ENCODE measurements at regions not wholly inside any gene's neighbourhood (a gene's known extent, or its start where the extent isn't known, plus 50 kb on each side); places are given as distances from the start of the nearest gene placed in this dataset.

DNA sequence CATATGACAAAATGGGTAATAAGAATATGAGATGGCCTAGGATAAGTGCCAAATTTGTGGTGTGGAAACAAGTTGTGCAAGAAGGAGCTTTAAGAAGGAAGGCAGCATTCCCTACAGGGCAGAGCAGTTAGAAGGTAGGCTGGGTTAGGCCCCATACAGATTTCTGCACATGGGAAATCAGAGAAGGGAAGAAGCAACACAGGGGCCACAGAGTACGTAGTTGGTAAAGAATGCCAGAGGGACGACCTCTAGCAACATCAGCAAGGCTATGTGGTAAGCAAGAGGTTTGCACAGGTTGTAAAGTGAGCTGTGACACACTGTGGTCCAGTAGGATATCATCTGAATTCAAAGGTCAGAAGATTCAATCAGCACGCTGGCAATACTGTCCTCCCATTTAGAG is 765.6 kb upstream of the B3GALT2 start:
- DNase-seq (no peak), ATAC-seq (peak; percentile 23)
- WGBS: 53% methylated on average over 3 of the region's 3 CpGs
- Histone ChIP-seq H3K27me3 (ENCODE audit: control insufficient read depth, insufficient read depth) (no peaks in the 10 kb centered on the region), H3K4me1 (ENCODE audit: control insufficient read depth, insufficient read depth, low read length) (no peaks in the 10 kb centered on the region), H3K9me3 (ENCODE audit: control insufficient read depth, low read length) (no peaks in the 10 kb centered on the region), H3K27ac (ENCODE audit: low read length) (peak overlapping the region; percentile 91), H3K4me3 (ENCODE audit: low read length) (no peak overlapping the region)
- intact Hi-C loops (cut with DNase I): loop anchor here in 1 of 4 donors (5.0 kb wide), 1 partner anchor 115 kb away; no protein-coding TSS in a partner anchor

DNA sequence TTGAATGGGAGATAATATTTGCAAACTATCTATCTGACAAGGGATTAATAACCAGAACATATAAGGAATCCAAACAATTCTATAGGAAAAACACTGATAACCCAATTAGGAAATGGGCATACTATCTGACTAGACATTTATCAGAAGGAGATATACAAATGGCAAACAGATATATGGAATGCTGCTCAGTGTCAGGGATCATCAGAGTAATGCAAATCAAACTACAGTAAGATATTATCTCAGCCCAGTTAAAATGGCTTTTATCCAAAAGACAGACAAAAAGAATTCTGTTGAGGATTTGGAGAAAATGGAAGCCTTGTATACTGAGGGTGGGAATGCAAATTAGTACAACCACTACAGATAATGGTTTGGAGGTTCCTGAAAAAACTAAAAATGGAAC is 758.0 kb upstream of the B3GALT2 start:
- Histone ChIP-seq H3K27ac (ENCODE audit: low read length) (no peak overlapping the region), H3K27me3 (ENCODE audit: control insufficient read depth, insufficient read depth) (no peaks in the 10 kb centered on the region), H3K4me1 (ENCODE audit: control insufficient read depth, insufficient read depth, low read length) (no peaks in the 10 kb centered on the region), H3K4me3 (ENCODE audit: low read length) (no peak overlapping the region), H3K9me3 (ENCODE audit: control insufficient read depth, low read length) (no peaks in the 10 kb centered on the region)
- no peak for DNase-seq
- ATAC-seq: no peak
- intact Hi-C loops (cut with DNase I): no loop called here

DNA sequence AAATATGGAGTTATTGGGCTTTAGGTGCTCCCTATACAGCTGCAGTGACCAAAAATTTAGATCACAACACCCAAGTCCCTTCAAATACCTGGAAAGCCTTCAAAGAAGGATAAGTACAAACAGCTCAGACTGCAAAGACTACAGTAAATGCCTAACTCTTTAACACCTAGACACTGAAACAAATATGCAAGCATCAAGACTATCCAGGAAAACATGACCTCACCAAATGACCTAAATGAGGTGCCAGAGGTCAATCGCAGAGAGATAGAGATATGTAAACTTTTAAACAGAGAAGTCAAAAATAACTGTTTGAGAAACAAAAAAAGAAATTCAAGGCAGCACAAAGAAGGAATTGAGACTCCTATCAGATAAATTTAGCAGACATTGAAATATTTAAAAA is 753.8 kb upstream of the B3GALT2 start:
- Histone ChIP-seq H3K27me3 (ENCODE audit: control insufficient read depth, insufficient read depth) (no peaks in the 10 kb centered on the region), H3K4me1 (ENCODE audit: control insufficient read depth, insufficient read depth, low read length) (no peaks in the 10 kb centered on the region), H3K27ac (ENCODE audit: low read length) (no peak overlapping the region), H3K4me3 (ENCODE audit: low read length) (no peak overlapping the region), H3K9me3 (ENCODE audit: control insufficient read depth, low read length) (no peaks in the 10 kb centered on the region)
- intact Hi-C loops (cut with DNase I): no loop called here
- ATAC-seq (no peak), DNase-seq (no peak)
- 83% methylated on average over 1 of the region's 1 CpG for WGBS

DNA sequence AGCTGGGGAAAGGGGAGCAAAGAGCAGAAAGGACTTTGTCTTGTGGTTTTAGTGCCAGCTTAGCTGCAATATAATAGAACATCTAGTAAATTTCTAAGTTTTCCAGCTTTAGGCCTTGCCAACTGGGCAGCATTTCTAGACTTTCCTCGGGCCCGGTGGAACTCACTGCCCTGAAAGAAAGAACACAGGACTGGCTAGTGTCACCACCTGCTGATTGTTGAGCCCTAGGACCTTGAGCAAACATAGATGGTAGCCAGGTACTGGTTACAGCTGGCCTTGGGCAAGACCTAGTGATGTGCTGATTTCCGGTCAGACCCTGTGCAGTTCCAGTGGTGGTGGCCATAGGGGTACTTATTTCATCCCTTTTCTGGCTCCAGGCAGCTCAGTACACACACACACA is 753.2 kb upstream of the B3GALT2 start:
- no peak overlapping the region for H3K4me3 ChIP-seq (ENCODE audit: low read length)
- WGBS: 96% methylated on average over 3 of the region's 3 CpGs
- no peak for DNase-seq
- ATAC-seq: no peak
- no peaks in the 10 kb centered on the region for H3K4me1 ChIP-seq (ENCODE audit: control insufficient read depth, insufficient read depth, low read length)
- intact Hi-C loops (cut with DNase I): loop anchor here in 1 of 4 donors (10.0 kb wide), 1 partner anchor 225 kb away; no protein-coding TSS in a partner anchor
- no peaks in the 10 kb centered on the region for H3K9me3 ChIP-seq (ENCODE audit: control insufficient read depth, low read length)
- no peak overlapping the region for H3K27ac ChIP-seq (ENCODE audit: low read length)
- H3K27me3 ChIP-seq (ENCODE audit: control insufficient read depth, insufficient read depth): no peaks in the 10 kb centered on the region

DNA sequence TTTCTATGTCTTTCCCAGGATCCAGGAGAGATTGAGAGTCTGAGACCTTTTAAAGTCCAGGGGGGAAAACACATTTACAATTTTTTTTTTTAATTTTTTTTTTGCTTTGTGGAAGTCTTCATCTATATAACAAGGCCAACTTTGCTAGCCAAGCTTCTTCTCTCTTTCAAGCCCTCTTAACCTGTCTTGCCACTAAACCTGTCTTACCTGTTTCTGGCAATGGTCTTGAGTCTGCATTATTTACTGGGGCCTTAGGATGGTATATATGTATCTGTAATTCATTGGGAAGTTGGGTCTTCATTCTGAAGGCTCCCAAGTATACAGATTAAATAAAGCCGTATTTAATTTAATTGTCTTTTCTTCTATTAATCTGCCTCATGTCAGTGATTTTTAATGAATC is 750.9 kb upstream of the B3GALT2 start:
- no peak for DNase-seq
- WGBS: 94% methylated on average over 1 of the region's 1 CpG
- no peak overlapping the region for H3K4me3 ChIP-seq (ENCODE audit: low read length)
- no peaks in the 10 kb centered on the region for H3K27me3 ChIP-seq (ENCODE audit: control insufficient read depth, insufficient read depth)
- no peaks in the 10 kb centered on the region for H3K9me3 ChIP-seq (ENCODE audit: control insufficient read depth, low read length)
- H3K4me1 ChIP-seq (ENCODE audit: control insufficient read depth, insufficient read depth, low read length): no peaks in the 10 kb centered on the region
- H3K27ac ChIP-seq (ENCODE audit: low read length): no peak overlapping the region
- intact Hi-C loops (cut with DNase I): loop anchor here in 1 of 4 donors (10.0 kb wide), 1 partner anchor 223 kb away; no protein-coding TSS in a partner anchor
- no peak for ATAC-seq

DNA sequence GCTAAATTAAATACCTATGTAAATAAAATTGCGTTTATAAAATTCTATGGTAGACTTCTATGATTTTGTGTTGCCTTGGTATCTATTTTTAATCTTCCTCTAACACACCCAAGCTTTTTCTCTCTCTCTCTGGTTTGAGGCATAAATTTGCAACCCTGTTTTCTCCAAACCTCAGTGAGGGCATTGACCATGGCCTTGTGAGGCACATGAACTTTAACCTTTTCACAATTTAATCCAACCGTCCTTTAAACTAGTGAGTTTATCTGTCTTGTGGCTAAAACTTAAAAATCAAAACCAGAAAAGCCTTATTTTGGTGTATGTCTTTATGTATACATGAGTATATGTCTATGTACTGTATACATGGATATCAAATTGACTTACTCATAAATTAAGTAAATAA is 746.6 kb upstream of the B3GALT2 start:
- H3K4me3 ChIP-seq (ENCODE audit: low read length): no peak overlapping the region
- intact Hi-C loops (cut with DNase I): loop anchor here in 1 of 4 donors (10.0 kb wide), 1 partner anchor 218 kb away; no protein-coding TSS in a partner anchor
- ATAC-seq: no peak
- no peaks in the 10 kb centered on the region for H3K27me3 ChIP-seq (ENCODE audit: control insufficient read depth, insufficient read depth)
- no peak overlapping the region for H3K27ac ChIP-seq (ENCODE audit: low read length)
- H3K9me3 ChIP-seq (ENCODE audit: control insufficient read depth, low read length): no peaks in the 10 kb centered on the region
- DNase-seq: no peak
- H3K4me1 ChIP-seq (ENCODE audit: control insufficient read depth, insufficient read depth, low read length): no peaks in the 10 kb centered on the region
- 85% methylated on average over 2 of the region's 2 CpGs for WGBS

DNA sequence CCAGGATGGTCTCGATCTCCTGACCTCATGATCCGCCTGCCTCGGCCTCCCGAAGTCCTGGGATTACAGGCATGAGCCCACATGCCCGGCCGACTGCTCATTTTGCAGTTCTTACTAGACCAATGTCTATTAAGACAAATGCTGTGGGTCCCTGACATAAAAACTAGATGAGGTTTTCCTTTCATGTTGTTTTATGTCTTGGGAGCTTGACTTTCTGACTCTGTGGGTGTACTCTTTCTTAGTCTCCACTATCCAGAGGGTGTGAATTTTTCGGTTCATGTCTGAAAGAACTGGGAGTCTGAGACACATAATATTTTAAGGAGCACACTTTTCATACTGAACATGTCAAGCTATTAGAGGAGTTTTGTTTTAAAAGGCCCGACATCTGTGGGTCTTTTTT is 744.9 kb upstream of the B3GALT2 start:
- Histone ChIP-seq H3K27me3 (ENCODE audit: control insufficient read depth, insufficient read depth) (no peaks in the 10 kb centered on the region), H3K4me1 (ENCODE audit: control insufficient read depth, insufficient read depth, low read length) (no peaks in the 10 kb centered on the region), H3K27ac (ENCODE audit: low read length) (no peak overlapping the region), H3K9me3 (ENCODE audit: control insufficient read depth, low read length) (peaks cover 4% of the 10 kb centered on the region), H3K4me3 (ENCODE audit: low read length) (no peak overlapping the region)
- WGBS: 93% methylated on average over 8 of the region's 8 CpGs
- intact Hi-C loops (cut with DNase I): loop anchor here in 1 of 4 donors (10.0 kb wide), 1 partner anchor 217 kb away; no protein-coding TSS in a partner anchor
- DNase-seq (no peak), ATAC-seq (no peak)

DNA sequence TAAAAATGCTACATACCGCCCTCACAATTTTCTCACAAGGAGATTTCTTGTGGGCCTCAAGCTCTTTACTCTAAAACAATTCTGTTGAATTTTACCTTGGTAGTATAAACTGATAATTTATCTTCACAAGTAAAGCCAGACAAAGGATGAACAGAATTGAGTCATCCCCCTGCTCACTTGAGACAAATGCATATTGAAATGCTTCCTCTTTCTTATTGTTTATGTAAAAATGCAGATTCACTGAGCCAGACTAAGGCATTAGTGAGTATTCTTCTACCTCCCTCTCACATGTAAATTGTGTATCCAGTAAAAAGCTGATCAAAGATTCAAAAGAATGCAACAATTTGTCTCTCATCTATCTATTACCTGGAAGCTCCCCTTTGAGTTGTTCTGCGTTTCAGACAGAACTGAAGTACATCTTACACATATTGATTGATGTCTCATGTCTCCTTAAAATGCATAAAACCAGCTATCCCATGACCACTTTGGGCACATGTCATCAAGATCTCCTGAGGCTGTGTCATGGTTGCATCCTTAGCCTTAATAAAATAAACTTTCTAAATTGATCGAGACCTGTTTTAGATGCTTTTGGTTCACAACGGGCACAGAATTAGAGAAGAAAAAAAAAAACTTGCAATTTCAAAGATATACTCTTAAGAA is 743.1 kb upstream of the B3GALT2 start:
- no peaks in the 10 kb centered on the region for H3K27me3 ChIP-seq (ENCODE audit: control insufficient read depth, insufficient read depth)
- H3K9me3 ChIP-seq (ENCODE audit: control insufficient read depth, low read length): peaks cover 4% of the 10 kb centered on the region
- intact Hi-C loops (cut with DNase I): loop anchor here in 1 of 4 donors (10.0 kb wide), 1 partner anchor 215 kb away; no protein-coding TSS in a partner anchor
- no peak overlapping the region for H3K4me3 ChIP-seq (ENCODE audit: low read length)
- no peak for ATAC-seq
- DNase-seq: no peak
- H3K4me1 ChIP-seq (ENCODE audit: control insufficient read depth, insufficient read depth, low read length): no peaks in the 10 kb centered on the region
- WGBS: 80% methylated on average over 4 of the region's 4 CpGs
- no peak overlapping the region for H3K27ac ChIP-seq (ENCODE audit: low read length)

DNA sequence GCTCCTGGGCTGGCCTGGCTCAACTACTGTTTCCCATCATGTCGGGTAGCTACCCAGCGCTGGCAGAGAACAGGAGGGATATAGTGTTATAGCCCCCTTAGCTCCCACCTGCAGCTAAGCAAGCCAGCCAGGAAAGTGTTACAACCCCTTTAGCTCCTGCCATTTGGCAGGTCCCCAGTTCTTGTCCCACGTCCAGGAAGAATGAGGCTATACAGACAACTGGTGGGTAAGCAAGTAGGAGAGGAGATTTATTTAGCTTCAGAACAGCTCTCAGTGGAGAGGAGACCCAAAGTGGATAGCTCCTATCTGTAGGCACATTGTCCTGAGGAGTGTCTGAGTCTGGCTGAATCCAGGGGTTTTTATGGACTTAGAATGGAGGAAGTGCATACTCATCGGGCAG is 741.1 kb upstream of the B3GALT2 start:
- no peaks in the 10 kb centered on the region for H3K4me1 ChIP-seq (ENCODE audit: control insufficient read depth, insufficient read depth, low read length)
- WGBS: 54% methylated on average over 4 of the region's 4 CpGs
- ATAC-seq: no peak
- DNase-seq: no peak
- intact Hi-C loops (cut with DNase I): no loop called here
- no peaks in the 10 kb centered on the region for H3K27me3 ChIP-seq (ENCODE audit: control insufficient read depth, insufficient read depth)
- peaks cover 4% of the 10 kb centered on the region for H3K9me3 ChIP-seq (ENCODE audit: control insufficient read depth, low read length)
- H3K4me3 ChIP-seq (ENCODE audit: low read length): no peak overlapping the region
- no peak overlapping the region for H3K27ac ChIP-seq (ENCODE audit: low read length)

DNA sequence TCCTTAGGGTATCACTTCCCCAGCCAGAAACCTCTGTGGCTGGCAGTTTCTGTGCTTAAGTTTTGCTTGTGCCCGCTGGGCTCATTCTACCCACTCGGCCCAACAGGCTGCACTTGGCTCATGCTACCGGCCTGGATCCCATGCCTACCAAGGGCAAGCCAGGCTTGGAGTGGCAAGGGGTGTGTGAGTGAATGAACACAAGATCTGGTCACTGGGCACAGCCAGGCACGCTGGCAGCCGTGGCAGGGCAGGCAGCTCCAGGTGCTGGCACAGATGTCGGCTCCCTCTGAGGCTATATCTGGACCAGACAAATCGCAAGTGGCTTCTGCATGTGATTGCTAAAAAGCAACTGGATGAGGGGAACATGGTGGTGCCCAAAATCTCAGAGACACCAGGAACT is 740.5 kb upstream of the B3GALT2 start:
- ATAC-seq: no peak
- H3K27me3 ChIP-seq (ENCODE audit: control insufficient read depth, insufficient read depth): no peaks in the 10 kb centered on the region
- DNase-seq: no peak
- no peak overlapping the region for H3K4me3 ChIP-seq (ENCODE audit: low read length)
- H3K27ac ChIP-seq (ENCODE audit: low read length): no peak overlapping the region
- no peaks in the 10 kb centered on the region for H3K4me1 ChIP-seq (ENCODE audit: control insufficient read depth, insufficient read depth, low read length)
- 62% methylated on average over 7 of the region's 7 CpGs for WGBS
- intact Hi-C loops (cut with DNase I): no loop called here
- H3K9me3 ChIP-seq (ENCODE audit: control insufficient read depth, low read length): peaks cover 4% of the 10 kb centered on the region

DNA sequence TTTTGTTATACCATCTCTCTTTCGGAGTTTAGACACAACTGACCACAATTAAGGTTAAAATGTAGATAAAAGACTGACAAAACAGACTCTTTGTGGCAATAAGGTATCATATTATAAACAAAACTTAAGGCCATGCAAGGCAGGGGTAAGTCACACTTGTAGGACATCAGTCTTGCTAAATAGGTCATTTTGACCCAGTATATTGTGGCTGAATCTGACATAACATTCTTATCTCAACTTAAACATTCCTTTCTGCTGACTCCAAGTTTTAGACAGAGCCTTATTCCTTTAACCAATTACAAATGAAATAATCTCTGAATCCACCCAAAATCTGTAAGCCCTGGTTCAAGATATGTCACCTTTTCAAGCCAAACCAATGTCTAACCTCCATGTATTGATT is 733.4 kb upstream of the B3GALT2 start:
- H3K9me3 ChIP-seq (ENCODE audit: control insufficient read depth, low read length): no peaks in the 10 kb centered on the region
- no peaks in the 10 kb centered on the region for H3K4me1 ChIP-seq (ENCODE audit: control insufficient read depth, insufficient read depth, low read length)
- WGBS: 64% methylated on average over 1 of the region's 1 CpG
- no peak for DNase-seq
- H3K27me3 ChIP-seq (ENCODE audit: control insufficient read depth, insufficient read depth): no peaks in the 10 kb centered on the region
- intact Hi-C loops (cut with DNase I): no loop called here
- no peak overlapping the region for H3K4me3 ChIP-seq (ENCODE audit: low read length)
- H3K27ac ChIP-seq (ENCODE audit: low read length): no peak overlapping the region
- no peak for ATAC-seq

DNA sequence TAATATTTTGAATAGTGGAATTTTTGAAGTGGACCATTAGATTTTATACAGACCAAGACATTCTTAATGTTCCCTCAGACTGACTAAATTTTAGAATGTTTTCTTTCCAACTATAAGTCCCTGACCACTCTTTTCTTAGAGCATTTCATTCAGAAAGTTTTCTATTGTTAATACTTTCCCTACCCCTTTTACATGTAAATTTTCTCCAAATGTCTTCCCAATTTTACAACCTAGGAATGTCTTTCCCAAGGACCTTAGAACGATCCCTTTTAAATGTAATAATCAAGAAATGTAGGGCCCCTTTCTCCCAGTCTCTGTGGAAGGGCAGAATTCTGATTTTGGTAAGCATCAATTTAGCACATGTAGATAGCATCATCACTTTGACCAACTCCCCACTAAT is 730.0 kb upstream of the B3GALT2 start:
- intact Hi-C loops (cut with DNase I): no loop called here
- ATAC-seq (no peak), DNase-seq (no peak)
- 87% methylated on average over 1 of the region's 1 CpG for WGBS
- Histone ChIP-seq H3K27me3 (ENCODE audit: control insufficient read depth, insufficient read depth) (no peaks in the 10 kb centered on the region), H3K4me3 (ENCODE audit: low read length) (no peak overlapping the region), H3K27ac (ENCODE audit: low read length) (no peak overlapping the region), H3K9me3 (ENCODE audit: control insufficient read depth, low read length) (no peaks in the 10 kb centered on the region), H3K4me1 (ENCODE audit: control insufficient read depth, insufficient read depth, low read length) (no peaks in the 10 kb centered on the region)
